OCI-LY1 (cell line): ENCODE measurements at regions not wholly inside any gene's neighbourhood (a gene's known extent, or its start where the extent isn't known, plus 50 kb on each side); places are given as distances from the start of the nearest gene placed in this dataset.

ENCODE experiments used
- H2AFZ ChIP-seq: fragments of 200-600 bp; sonication (generic), shearing (Covaris generic); 2 replicates; pipeline ENCODE4 v1.6.0; 2014; ENCODE audit warnings: antibody characterized with exemption, mild to moderate bottlenecking, low read length
- H3F3A ChIP-seq: fragments of 200-600 bp; sonication (generic), shearing (Covaris generic); 2 replicates; pipeline ENCODE4 v1.6.0; 2014; ENCODE audit warnings: mild to moderate bottlenecking, antibody characterized with exemption, low read length, moderate library complexity; ENCODE audit not compliant: insufficient read depth
- H3K27ac ChIP-seq: fragments of 200-600 bp; sonication (generic); 2 replicates; pipeline ENCODE4 v1.5.1; 2014; ENCODE audit warnings: low read length, mixed run types, mild to moderate bottlenecking, low read depth; ENCODE audit not compliant: poor library complexity, severe bottlenecking
- H3K27me3 ChIP-seq: fragments of 200-600 bp; sonication (generic); 2 replicates; pipeline ENCODE4 v1.6.0; 2014; ENCODE audit warnings: antibody characterized with exemption, mild to moderate bottlenecking, low read length, moderate library complexity; ENCODE audit not compliant: insufficient read depth
- H3K36me3 ChIP-seq: fragments of 200-600 bp; sonication (generic); 2 replicates; pipeline ENCODE4 v1.6.1; 2014; ENCODE audit warnings: mild to moderate bottlenecking, antibody characterized with exemption, low read length, moderate library complexity, mixed read lengths; ENCODE audit not compliant: insufficient read depth
- H3K4me1 ChIP-seq: fragments of 200-600 bp; sonication (generic); 2 replicates; pipeline ENCODE4 v1.5.1; 2014; ENCODE audit warnings: mild to moderate bottlenecking, low read length, moderate library complexity; ENCODE audit not compliant: insufficient read depth, severe bottlenecking
- H3K4me2 ChIP-seq: fragments of 200-600 bp; sonication (generic), shearing (Covaris generic); 2 replicates; pipeline ENCODE4 v1.6.1; 2014; ENCODE audit warnings: low read length
- H3K4me3 ChIP-seq: fragments of 200-600 bp; sonication (generic); 2 replicates; pipeline ENCODE4 v1.5.1; 2014; ENCODE audit warnings: low read length, low read depth, mild to moderate bottlenecking, mixed read lengths; ENCODE audit not compliant: poor library complexity, severe bottlenecking
- H3K79me2 ChIP-seq: fragments of 200-600 bp; shearing (Covaris generic); 2 replicates; pipeline ENCODE4 v1.6.1; 2016; ENCODE audit warnings: mixed run types, low read length, mixed read lengths; ENCODE audit not compliant: insufficient read depth
- H3K9ac ChIP-seq: fragments of 200-600 bp; sonication (generic), shearing (Covaris generic); 2 replicates; pipeline ENCODE4 v1.6.1; 2014; ENCODE audit warnings: mild to moderate bottlenecking, low read length, mixed read lengths
- H3K9me2 ChIP-seq: fragments of 200-600 bp; sonication (generic), shearing (Covaris generic); 2 replicates; pipeline ENCODE4 v1.6.1; 2014; ENCODE audit warnings: low read depth, mild to moderate bottlenecking, low read length, mixed read lengths
- H3K9me3 ChIP-seq: fragments of 200-600 bp; shearing (Covaris generic); 2 replicates; pipeline ENCODE4 v1.6.1; 2014; ENCODE audit warnings: low read length, mixed read lengths
- H4K20me1 ChIP-seq: fragments of 200-600 bp; sonication (generic), shearing (Covaris generic); 2 replicates; pipeline ENCODE4 v1.6.0; 2016; ENCODE audit warnings: mild to moderate bottlenecking, low read length; ENCODE audit not compliant: insufficient read depth
- EZH2 ChIP-seq: fragments of 200-600 bp; sonication (generic), shearing (Covaris generic); IDR thresholded peaks from 2 replicates; pipeline ENCODE4 v1.8.0; 2017; ENCODE audit warnings: borderline replicate concordance, mixed run types, mild to moderate bottlenecking, antibody characterized with exemption, low read length, moderate library complexity, mixed read lengths
- TF ChIP-seq, protein P1 (sequence below): fragments of 200-600 bp; sonication (generic), shearing (Covaris generic); IDR thresholded peaks from 2 replicates; pipeline ENCODE4 v1.5.1; 2017; ENCODE audit warnings: mild to moderate bottlenecking, antibody characterized with exemption, low read length, moderate library complexity, mixed read lengths

DNA sequence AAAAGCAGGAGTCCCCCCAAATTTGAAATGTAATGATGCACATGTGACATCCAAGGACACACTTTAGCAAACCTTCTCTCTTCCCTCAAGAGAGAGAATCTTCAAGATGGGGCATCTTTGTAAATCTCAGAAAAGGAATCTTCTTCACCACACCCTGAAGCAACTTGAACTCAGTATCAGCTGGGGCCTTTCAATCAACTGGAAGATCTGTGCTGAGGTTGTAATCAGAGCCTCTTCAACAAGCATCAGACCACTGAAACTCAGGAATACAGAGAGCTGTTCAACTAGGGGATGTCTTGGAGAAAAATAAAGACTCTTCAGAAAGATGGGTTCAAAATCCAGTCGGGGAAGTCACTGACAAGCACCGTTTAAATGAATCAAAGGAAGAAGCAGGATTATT, 92.5 kb upstream of the CAMK1G start:
- Histone ChIP-seq H3K4me1 (no peaks in the 10 kb centered on the region), H2AFZ (no peak overlapping the region), H3K4me2 (no peak overlapping the region), H3K27ac (no peak overlapping the region), H4K20me1 (no peaks in the 10 kb centered on the region), H3K9me3 (no peaks in the 10 kb centered on the region), H3K9me2 (no peaks in the 10 kb centered on the region), H3K79me2 (no peaks in the 10 kb centered on the region), H3F3A (no peaks in the 10 kb centered on the region), H3K9ac (no peak overlapping the region), H3K36me3 (no peaks in the 10 kb centered on the region), H3K4me3 (no peak overlapping the region), H3K27me3 (no peaks in the 10 kb centered on the region)
- TF ChIP-seq, protein P1, sequence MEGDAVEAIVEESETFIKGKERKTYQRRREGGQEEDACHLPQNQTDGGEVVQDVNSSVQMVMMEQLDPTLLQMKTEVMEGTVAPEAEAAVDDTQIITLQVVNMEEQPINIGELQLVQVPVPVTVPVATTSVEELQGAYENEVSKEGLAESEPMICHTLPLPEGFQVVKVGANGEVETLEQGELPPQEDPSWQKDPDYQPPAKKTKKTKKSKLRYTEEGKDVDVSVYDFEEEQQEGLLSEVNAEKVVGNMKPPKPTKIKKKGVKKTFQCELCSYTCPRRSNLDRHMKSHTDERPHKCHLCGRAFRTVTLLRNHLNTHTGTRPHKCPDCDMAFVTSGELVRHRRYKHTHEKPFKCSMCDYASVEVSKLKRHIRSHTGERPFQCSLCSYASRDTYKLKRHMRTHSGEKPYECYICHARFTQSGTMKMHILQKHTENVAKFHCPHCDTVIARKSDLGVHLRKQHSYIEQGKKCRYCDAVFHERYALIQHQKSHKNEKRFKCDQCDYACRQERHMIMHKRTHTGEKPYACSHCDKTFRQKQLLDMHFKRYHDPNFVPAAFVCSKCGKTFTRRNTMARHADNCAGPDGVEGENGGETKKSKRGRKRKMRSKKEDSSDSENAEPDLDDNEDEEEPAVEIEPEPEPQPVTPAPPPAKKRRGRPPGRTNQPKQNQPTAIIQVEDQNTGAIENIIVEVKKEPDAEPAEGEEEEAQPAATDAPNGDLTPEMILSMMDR: no peak
- TF ChIP-seq EZH2: no peak

DNA sequence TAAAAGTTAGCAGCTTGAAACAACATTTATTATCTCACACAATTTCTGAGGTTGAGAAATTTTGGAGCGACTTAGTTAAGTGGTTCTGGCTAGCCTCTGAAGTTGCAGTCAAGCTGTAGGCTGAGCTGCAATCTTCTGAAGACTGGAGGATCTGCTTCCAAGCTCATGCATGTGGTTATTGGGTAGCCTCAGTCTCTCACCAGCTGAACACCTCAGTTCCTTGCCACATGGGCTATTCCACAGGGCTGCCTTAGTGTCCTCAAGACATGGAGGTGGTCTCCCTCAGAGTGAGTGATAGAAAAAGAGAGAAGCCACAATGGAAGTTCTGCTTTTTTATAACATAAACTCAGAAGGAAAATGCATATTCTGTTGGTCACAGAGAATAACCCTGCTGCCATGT, 92.0 kb upstream of the CAMK1G start:
- no peak overlapping the region for H3K27ac ChIP-seq
- no peak overlapping the region for H3K4me2 ChIP-seq
- H3K9ac ChIP-seq: no peak overlapping the region
- H3K79me2 ChIP-seq: no peaks in the 10 kb centered on the region
- H3K36me3 ChIP-seq: no peaks in the 10 kb centered on the region
- H3K27me3 ChIP-seq: no peaks in the 10 kb centered on the region
- no peak overlapping the region for H2AFZ ChIP-seq
- H3K9me2 ChIP-seq: no peaks in the 10 kb centered on the region
- H3F3A ChIP-seq: no peaks in the 10 kb centered on the region
- TF ChIP-seq, protein P1: no peak
- TF ChIP-seq EZH2: no peak
- H3K4me3 ChIP-seq: no peak overlapping the region
- H4K20me1 ChIP-seq: no peaks in the 10 kb centered on the region
- no peaks in the 10 kb centered on the region for H3K4me1 ChIP-seq
- H3K9me3 ChIP-seq: no peaks in the 10 kb centered on the region

DNA sequence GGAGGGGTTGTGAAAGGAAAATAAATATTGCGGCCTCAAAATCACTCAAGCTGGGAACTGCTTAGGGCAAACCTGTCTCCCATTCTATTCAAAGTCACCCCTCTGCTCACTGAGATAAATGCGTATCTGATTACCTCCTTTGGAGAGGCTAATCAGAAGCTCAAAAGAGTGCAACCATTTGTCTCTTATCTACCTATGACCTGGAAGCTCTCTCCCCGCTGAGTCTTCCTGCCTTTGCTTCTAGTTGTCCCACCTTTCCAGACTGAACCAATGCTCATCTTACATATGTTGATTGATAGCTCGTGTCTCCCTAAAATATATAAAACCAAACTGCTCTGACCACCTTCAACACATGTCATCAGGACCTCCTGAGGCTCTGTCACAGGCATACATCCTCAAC, 91.6 kb upstream of the CAMK1G start:
- H3K36me3 ChIP-seq: no peaks in the 10 kb centered on the region
- no peaks in the 10 kb centered on the region for H3K4me1 ChIP-seq
- H3K9me3 ChIP-seq: no peaks in the 10 kb centered on the region
- H3K9ac ChIP-seq: no peak overlapping the region
- H3K27ac ChIP-seq: no peak overlapping the region
- no peak overlapping the region for H2AFZ ChIP-seq
- H4K20me1 ChIP-seq: no peaks in the 10 kb centered on the region
- H3K4me2 ChIP-seq: no peak overlapping the region
- H3K27me3 ChIP-seq: no peaks in the 10 kb centered on the region
- TF ChIP-seq, protein P1: no peak
- TF ChIP-seq EZH2: no peak
- H3F3A ChIP-seq: no peaks in the 10 kb centered on the region
- H3K79me2 ChIP-seq: no peaks in the 10 kb centered on the region
- H3K4me3 ChIP-seq: no peak overlapping the region
- no peaks in the 10 kb centered on the region for H3K9me2 ChIP-seq
